ENCODE measurements at regions not wholly inside any gene's neighbourhood (a gene's known extent, or its start where the extent isn't known, plus 50 kb on each side); places are given as distances from the start of the nearest gene placed in this dataset.

- H3K4me1 ChIP-seq (ENCODE audit: low read length): no peaks in the 10 kb centered on the region
- H3K27me3 ChIP-seq (replicated peaks; ENCODE audit: insufficient read depth, low read length): peaks cover 28% of the 10 kb centered on the region
- no peaks in the 10 kb centered on the region for H3K9me3 ChIP-seq (replicated peaks; ENCODE audit: insufficient read depth, low read length)
- no peaks in the 10 kb centered on the region for H3K9me2 ChIP-seq (replicated peaks; ENCODE audit: insufficient read depth, low read length)
- no peak overlapping the region for H3K27ac ChIP-seq (ENCODE audit: low read length)
- H3K4me3 ChIP-seq (ENCODE audit: low read length): no peak overlapping the region
- no peaks in the 10 kb centered on the region for H3F3A ChIP-seq (ENCODE audit: insufficient read depth, low read length)
- no peak overlapping the region for H2AFZ ChIP-seq (ENCODE audit: low read length)
- H4K20me1 ChIP-seq (ENCODE audit: insufficient read depth, low read length): no peaks in the 10 kb centered on the region
- no peaks in the 10 kb centered on the region for H3K79me2 ChIP-seq (ENCODE audit: low read length)
- TF ChIP-seq CTCF (IDR thresholded peaks at IDR 0.05; ENCODE audit: low read length) (no peak), EZH2phosphoT487 (IDR thresholded peaks at IDR 0.05; ENCODE audit: low read length) (no peak), EZH2 (optimal IDR thresholded peaks at IDR 0.05; ENCODE audit: low read depth, low read length) (no peak)
- no peak overlapping the region for H3K9ac ChIP-seq (ENCODE audit: low read length)
- H3K36me3 ChIP-seq (replicated peaks; ENCODE audit: insufficient read depth, low read length): no peaks in the 10 kb centered on the region
- DNase-seq: no peak
- H3K4me2 ChIP-seq (ENCODE audit: low read depth, low read length): no peak overlapping the region
These were observed 80.6 kb downstream of the LSM3 start for GRCh38 chr3:14258906-14259904.

GRCh38 chr3:14260463-14260862 is 81.8 kb downstream of the LSM3 start:
- H3K9me3 ChIP-seq (replicated peaks; ENCODE audit: insufficient read depth, low read length): no peaks in the 10 kb centered on the region
- no peaks in the 10 kb centered on the region for H3K36me3 ChIP-seq (replicated peaks; ENCODE audit: insufficient read depth, low read length)
- H3K79me2 ChIP-seq (ENCODE audit: low read length): no peaks in the 10 kb centered on the region
- H2AFZ ChIP-seq (ENCODE audit: low read length): no peak overlapping the region
- TF ChIP-seq EZH2 (optimal IDR thresholded peaks at IDR 0.05; ENCODE audit: low read depth, low read length) (no peak), EZH2phosphoT487 (IDR thresholded peaks at IDR 0.05; ENCODE audit: low read length) (no peak)
- H3K27me3 ChIP-seq (replicated peaks; ENCODE audit: insufficient read depth, low read length): peaks cover 40% of the 10 kb centered on the region
- H3K4me1 ChIP-seq (ENCODE audit: low read length): no peaks in the 10 kb centered on the region
- no peak overlapping the region for H3K9ac ChIP-seq (ENCODE audit: low read length)
- H3K9me2 ChIP-seq (replicated peaks; ENCODE audit: insufficient read depth, low read length): no peaks in the 10 kb centered on the region
- no peak overlapping the region for H3K27ac ChIP-seq (ENCODE audit: low read length)
- no peaks in the 10 kb centered on the region for H4K20me1 ChIP-seq (ENCODE audit: insufficient read depth, low read length)
- no peak overlapping the region for H3K4me3 ChIP-seq (ENCODE audit: low read length)
- no peak overlapping the region for H3K4me2 ChIP-seq (ENCODE audit: low read depth, low read length)
- DNase-seq: no peak
- H3F3A ChIP-seq (ENCODE audit: insufficient read depth, low read length): no peaks in the 10 kb centered on the region

GRCh38 chr3:14261229-14261628 is 82.6 kb downstream of the LSM3 start:
- H2AFZ ChIP-seq (ENCODE audit: low read length): no peak overlapping the region
- no peaks in the 10 kb centered on the region for H3K9me3 ChIP-seq (replicated peaks; ENCODE audit: insufficient read depth, low read length)
- H4K20me1 ChIP-seq (ENCODE audit: insufficient read depth, low read length): no peaks in the 10 kb centered on the region
- TF ChIP-seq EZH2phosphoT487 (IDR thresholded peaks at IDR 0.05; ENCODE audit: low read length) (no peak), CTCF (IDR thresholded peaks at IDR 0.05; ENCODE audit: low read length) (peak; percentile 97)
- H3K9ac ChIP-seq (ENCODE audit: low read length): no peak overlapping the region
- H3F3A ChIP-seq (ENCODE audit: insufficient read depth, low read length): no peaks in the 10 kb centered on the region
- DNase-seq: peak; percentile 58
- H3K36me3 ChIP-seq (replicated peaks; ENCODE audit: insufficient read depth, low read length): no peaks in the 10 kb centered on the region
- no peak overlapping the region for H3K4me2 ChIP-seq (ENCODE audit: low read depth, low read length)
- H3K27ac ChIP-seq (ENCODE audit: low read length): no peak overlapping the region
- H3K4me3 ChIP-seq (ENCODE audit: low read length): no peak overlapping the region
- H3K27me3 ChIP-seq (replicated peaks; ENCODE audit: insufficient read depth, low read length): peaks cover 45% of the 10 kb centered on the region
- no peaks in the 10 kb centered on the region for H3K9me2 ChIP-seq (replicated peaks; ENCODE audit: insufficient read depth, low read length)
- no peaks in the 10 kb centered on the region for H3K79me2 ChIP-seq (ENCODE audit: low read length)
- H3K4me1 ChIP-seq (ENCODE audit: low read length): no peaks in the 10 kb centered on the region

GRCh38 chr3:14262212-14262611 is 83.6 kb downstream of the LSM3 start:
- no peak overlapping the region for H3K9ac ChIP-seq (ENCODE audit: low read length)

More at GRCh38 chr3:14262212-14262611, 83.6 kb downstream of the LSM3 start:
- Histone ChIP-seq H3K4me3 (ENCODE audit: low read length) (no peak overlapping the region), H3K36me3 (replicated peaks; ENCODE audit: insufficient read depth, low read length) (no peaks in the 10 kb centered on the region), H2AFZ (ENCODE audit: low read length) (no peak overlapping the region), H3K9me2 (replicated peaks; ENCODE audit: insufficient read depth, low read length) (no peaks in the 10 kb centered on the region), H3K4me1 (ENCODE audit: low read length) (no peaks in the 10 kb centered on the region), H4K20me1 (ENCODE audit: insufficient read depth, low read length) (no peaks in the 10 kb centered on the region), H3K27ac (ENCODE audit: low read length) (no peak overlapping the region), H3K4me2 (ENCODE audit: low read depth, low read length) (no peak overlapping the region), H3K9me3 (replicated peaks; ENCODE audit: insufficient read depth, low read length) (no peaks in the 10 kb centered on the region), H3F3A (ENCODE audit: insufficient read depth, low read length) (no peaks in the 10 kb centered on the region), H3K27me3 (replicated peaks; ENCODE audit: insufficient read depth, low read length) (peaks cover 45% of the 10 kb centered on the region), H3K79me2 (ENCODE audit: low read length) (no peaks in the 10 kb centered on the region)
- no peak for TF ChIP-seq EZH2phosphoT487 (IDR thresholded peaks at IDR 0.05; ENCODE audit: low read length)
- no peak for TF ChIP-seq CTCF (IDR thresholded peaks at IDR 0.05; ENCODE audit: low read length)
- TF ChIP-seq EZH2 (optimal IDR thresholded peaks at IDR 0.05; ENCODE audit: low read depth, low read length): no peak
- no peak for DNase-seq

All from MM.1S (cell line).